ENCODE measurements at regions not wholly inside any gene's neighbourhood (a gene's known extent, or its start where the extent isn't known, plus 50 kb on each side); places are given as distances from the start of the nearest gene placed in this dataset.
"Not testable (repeated sequence)": the region's sequence is repeated elsewhere in the genome, so short reads cannot be mapped to it uniquely, and the experiment has no call there.

- TF ChIP-seq, protein P1, sequence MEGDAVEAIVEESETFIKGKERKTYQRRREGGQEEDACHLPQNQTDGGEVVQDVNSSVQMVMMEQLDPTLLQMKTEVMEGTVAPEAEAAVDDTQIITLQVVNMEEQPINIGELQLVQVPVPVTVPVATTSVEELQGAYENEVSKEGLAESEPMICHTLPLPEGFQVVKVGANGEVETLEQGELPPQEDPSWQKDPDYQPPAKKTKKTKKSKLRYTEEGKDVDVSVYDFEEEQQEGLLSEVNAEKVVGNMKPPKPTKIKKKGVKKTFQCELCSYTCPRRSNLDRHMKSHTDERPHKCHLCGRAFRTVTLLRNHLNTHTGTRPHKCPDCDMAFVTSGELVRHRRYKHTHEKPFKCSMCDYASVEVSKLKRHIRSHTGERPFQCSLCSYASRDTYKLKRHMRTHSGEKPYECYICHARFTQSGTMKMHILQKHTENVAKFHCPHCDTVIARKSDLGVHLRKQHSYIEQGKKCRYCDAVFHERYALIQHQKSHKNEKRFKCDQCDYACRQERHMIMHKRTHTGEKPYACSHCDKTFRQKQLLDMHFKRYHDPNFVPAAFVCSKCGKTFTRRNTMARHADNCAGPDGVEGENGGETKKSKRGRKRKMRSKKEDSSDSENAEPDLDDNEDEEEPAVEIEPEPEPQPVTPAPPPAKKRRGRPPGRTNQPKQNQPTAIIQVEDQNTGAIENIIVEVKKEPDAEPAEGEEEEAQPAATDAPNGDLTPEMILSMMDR (IDR thresholded peaks at IDR 0.05): not testable (repeated sequence)
- TF ChIP-seq POLR2A (IDR thresholded peaks at IDR 0.05): not testable (repeated sequence)
Measured at GRCh38 chr1:121080197-121080903, 103.8 kb downstream of the FAM72B start.

Data from body of pancreas (tissue), 4 donors.